ENCODE measurements at regions not wholly inside any gene's neighbourhood (a gene's known extent, or its start where the extent isn't known, plus 50 kb on each side); places are given as distances from the start of the nearest gene placed in this dataset.
"Not testable (repeated sequence)": the region's sequence is repeated elsewhere in the genome, so short reads cannot be mapped to it uniquely, and the experiment has no call there.

GRCh38 chr21:14011751-14012150 is 199.0 kb downstream of the LIPI start:
- not testable (repeated sequence) for TF ChIP-seq CTCF (IDR thresholded peaks at IDR 0.05; ENCODE audit: low read depth, low read length); POLR2A (IDR thresholded peaks at IDR 0.05; ENCODE audit: extremely low read depth, insufficient read length); MAX (IDR thresholded peaks at IDR 0.05; ENCODE audit: low read depth, low read length); MYC (IDR thresholded peaks at IDR 0.05; ENCODE audit: low read depth, low read length)
